Mesodermal cell (in vitro differentiated cells): ENCODE measurements at regions not wholly inside any gene's neighbourhood (a gene's known extent, or its start where the extent isn't known, plus 50 kb on each side); places are given as distances from the start of the nearest gene placed in this dataset.
"Not testable (repeated sequence)": the region's sequence is repeated elsewhere in the genome, so short reads cannot be mapped to it uniquely, and the experiment has no call there.

Experiments used
- H3K27ac ChIP-seq: 2 replicates; pipeline ENCODE4 v1.7.0; 2013; ENCODE audit warnings: mild to moderate bottlenecking, low read depth, low read length, moderate library complexity; ENCODE audit not compliant: severe bottlenecking
- H3K36me3 ChIP-seq: 2 replicates; pipeline ENCODE4 v1.7.1; 2013; ENCODE audit warnings: mild to moderate bottlenecking, low read length, moderate library complexity; ENCODE audit not compliant: control insufficient read depth, insufficient read depth
- H3K4me1 ChIP-seq: one replicate; pipeline ENCODE4 v1.7.1; 2013; ENCODE audit warnings: mild to moderate bottlenecking, low read length; ENCODE audit not compliant: insufficient read depth, control insufficient read depth, poor library complexity, severe bottlenecking
- H3K4me3 ChIP-seq: 2 replicates; pipeline ENCODE4 v1.7.0; 2013; ENCODE audit warnings: low read length, control low read depth, mild to moderate bottlenecking; ENCODE audit not compliant: insufficient read depth, poor library complexity, severe bottlenecking; ENCODE audit errors: extremely low read depth
- H3K9me3 ChIP-seq: 2 replicates; pipeline ENCODE4 v1.7.1; 2013; ENCODE audit warnings: mild to moderate bottlenecking, low read length, moderate library complexity; ENCODE audit not compliant: control insufficient read depth
- WGBS, 2 experiments: methylation state at CpG; one replicate each; pipeline ENCODE4 v1.1.5; 2013; ENCODE audit warnings: missing lambda C conversion rate in 2 of 2; ENCODE audit not compliant: insufficient coverage in 2 of 2; 5-methylcytosine and 5-hydroxymethylcytosine counted together

DNA sequence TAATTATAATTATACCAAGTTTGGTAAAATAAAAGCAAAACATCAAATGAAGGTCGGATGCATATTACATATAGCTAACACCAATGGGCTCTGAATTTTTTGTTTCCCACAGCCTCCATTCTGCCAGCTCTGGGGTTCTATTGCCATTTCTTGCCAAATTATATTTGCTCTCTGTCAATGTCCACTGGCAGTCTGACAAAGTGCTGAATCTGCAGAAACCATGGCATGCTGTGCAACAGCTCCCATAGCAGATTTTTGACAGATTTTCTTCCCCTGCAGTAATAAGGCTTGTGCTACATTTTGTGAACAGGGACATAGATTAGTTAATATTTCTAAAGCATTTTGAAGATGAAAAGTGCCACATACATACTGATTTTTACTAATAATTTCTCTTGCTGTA is 1102.1 kb downstream of the DIAPH3 start:
- Histone ChIP-seq H3K36me3 (no peaks in the 10 kb centered on the region), H3K27ac (no peak overlapping the region), H3K9me3 (no peaks in the 10 kb centered on the region), H3K4me3 (no peak overlapping the region), H3K4me1 (no peaks in the 10 kb centered on the region)
- 83% methylated on average over 1 of the region's 1 CpG; no CpG with 5 or more reads in 1 of the 2 experiments for WGBS, 2 experiments

DNA sequence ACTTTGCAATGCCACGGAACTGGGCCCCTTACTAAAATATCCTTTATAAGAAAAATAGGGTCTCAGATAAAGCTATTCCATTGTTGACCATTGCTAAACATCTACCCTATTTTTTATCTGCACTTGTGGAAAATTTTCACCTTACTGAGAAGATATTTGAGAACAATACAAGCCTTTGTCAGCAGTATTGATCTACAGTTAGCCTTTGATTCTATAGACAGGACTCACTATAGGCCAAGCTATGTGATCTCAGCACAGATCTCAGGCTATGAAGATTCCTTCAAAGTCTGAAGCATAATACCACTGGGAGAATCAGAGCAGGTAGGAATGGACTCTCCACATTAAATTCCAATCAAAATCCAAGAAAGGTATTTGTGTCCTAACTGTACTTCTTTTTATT is 1099.7 kb downstream of the DIAPH3 start:
- no peaks in the 10 kb centered on the region for H3K4me1 ChIP-seq
- no CpG with 5 or more reads among the region's 1 CpG for WGBS, 2 experiments
- no peak overlapping the region for H3K4me3 ChIP-seq
- no peak overlapping the region for H3K27ac ChIP-seq
- no peaks in the 10 kb centered on the region for H3K9me3 ChIP-seq
- H3K36me3 ChIP-seq = no peaks in the 10 kb centered on the region

DNA sequence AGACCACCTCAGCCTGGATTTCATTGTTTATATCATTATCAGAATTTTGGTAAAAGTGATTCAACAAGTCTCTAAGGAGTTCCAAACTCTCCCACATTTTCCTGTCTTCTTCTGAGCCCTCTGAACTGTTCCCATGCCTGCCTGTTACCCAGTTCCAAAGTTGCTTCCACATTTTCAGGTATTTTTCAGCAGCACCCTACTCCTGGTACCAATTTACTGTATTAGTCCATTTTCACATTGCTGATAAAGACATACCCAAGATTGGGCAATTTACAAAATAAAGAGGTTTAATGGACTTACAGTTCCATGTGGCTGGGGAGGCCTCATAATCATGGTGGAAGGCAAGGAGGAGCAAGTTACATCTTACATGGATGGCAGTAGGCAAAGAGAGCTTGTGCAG is 1087.3 kb downstream of the DIAPH3 start:
- H3K9me3 ChIP-seq = peaks cover 29% of the 10 kb centered on the region
- not testable (repeated sequence) for H3K27ac ChIP-seq, H3K36me3 ChIP-seq, H3K4me1 ChIP-seq, H3K4me3 ChIP-seq

DNA sequence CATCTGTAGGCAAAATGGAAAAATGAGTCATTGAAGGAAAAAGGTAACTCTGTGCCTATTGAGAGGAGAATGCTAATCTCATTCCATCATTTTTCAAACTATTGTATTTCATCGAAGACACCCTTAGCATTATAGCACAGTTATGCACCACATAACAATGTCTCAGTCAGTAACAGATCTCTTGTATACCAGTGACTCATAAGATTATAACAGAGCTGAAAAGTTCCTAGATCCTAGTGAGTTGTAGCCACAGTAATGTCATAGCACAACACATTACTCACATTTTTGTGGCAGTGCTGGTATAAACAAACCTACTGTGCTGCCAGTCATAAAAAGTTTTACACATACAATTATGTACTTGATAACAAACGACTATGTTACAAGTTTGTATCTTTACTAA is 1077.6 kb downstream of the DIAPH3 start:
- Histone ChIP-seq H3K4me3 (no peak overlapping the region), H3K36me3 (no peaks in the 10 kb centered on the region), H3K27ac (peak overlapping the region; percentile 65), H3K9me3 (peaks cover 3% of the 10 kb centered on the region), H3K4me1 (peaks cover 3% of the 10 kb centered on the region)
- 86% methylated on average over 1 of the region's 2 CpGs; no CpG with 5 or more reads in 1 of the 2 experiments for WGBS, 2 experiments

DNA sequence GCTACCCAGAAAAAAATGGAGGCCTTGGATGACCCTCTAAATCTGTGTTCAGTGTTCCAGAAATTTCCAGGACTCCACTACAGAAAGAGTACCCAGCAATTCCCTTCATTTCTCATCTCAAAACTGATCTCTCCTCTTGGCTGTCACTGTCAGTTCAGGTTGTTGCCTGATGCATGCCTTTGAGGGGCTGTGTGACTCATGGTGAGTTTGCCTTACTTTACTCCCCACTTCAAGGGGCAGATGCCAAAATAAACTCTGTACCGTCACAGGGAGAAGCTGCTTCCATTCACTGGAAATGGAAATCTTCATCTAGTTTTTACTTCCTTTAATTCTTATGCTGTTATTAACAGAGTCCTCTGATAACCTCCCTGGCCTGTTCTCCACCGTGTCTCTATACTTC is 1075.0 kb downstream of the DIAPH3 start:
- Histone ChIP-seq H3K36me3 (no peaks in the 10 kb centered on the region), H3K27ac (no peak overlapping the region), H3K9me3 (peaks cover 3% of the 10 kb centered on the region), H3K4me3 (no peak overlapping the region), H3K4me1 (peaks cover 3% of the 10 kb centered on the region)
- 56 to 92% methylated on average over 1 to 2 of the region's 2 CpGs for WGBS, 2 experiments

DNA sequence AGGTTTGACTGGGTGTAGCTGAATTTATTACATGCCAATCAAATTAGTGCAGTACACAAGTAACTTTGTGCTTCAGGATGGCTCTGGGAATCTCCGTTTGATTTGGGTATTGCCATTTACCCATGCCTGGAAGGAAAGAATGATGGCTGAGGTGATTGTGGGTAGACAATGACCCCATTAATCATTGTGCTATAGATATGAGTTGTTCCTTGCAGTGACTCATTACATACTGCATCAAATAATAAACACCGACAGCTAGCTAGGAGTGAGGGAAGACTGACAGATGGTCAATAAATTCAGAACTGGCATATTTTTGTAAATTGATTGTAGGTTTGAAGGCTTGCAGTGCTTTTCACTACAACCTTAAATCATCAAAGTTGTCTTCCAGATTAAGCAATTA is 1069.5 kb downstream of the DIAPH3 start:
- Histone ChIP-seq H3K9me3 (no peaks in the 10 kb centered on the region), H3K4me1 (no peaks in the 10 kb centered on the region), H3K4me3 (no peak overlapping the region), H3K27ac (no peak overlapping the region), H3K36me3 (no peaks in the 10 kb centered on the region)
- WGBS, 2 experiments = no CpG with 5 or more reads among the region's 2 CpGs

DNA sequence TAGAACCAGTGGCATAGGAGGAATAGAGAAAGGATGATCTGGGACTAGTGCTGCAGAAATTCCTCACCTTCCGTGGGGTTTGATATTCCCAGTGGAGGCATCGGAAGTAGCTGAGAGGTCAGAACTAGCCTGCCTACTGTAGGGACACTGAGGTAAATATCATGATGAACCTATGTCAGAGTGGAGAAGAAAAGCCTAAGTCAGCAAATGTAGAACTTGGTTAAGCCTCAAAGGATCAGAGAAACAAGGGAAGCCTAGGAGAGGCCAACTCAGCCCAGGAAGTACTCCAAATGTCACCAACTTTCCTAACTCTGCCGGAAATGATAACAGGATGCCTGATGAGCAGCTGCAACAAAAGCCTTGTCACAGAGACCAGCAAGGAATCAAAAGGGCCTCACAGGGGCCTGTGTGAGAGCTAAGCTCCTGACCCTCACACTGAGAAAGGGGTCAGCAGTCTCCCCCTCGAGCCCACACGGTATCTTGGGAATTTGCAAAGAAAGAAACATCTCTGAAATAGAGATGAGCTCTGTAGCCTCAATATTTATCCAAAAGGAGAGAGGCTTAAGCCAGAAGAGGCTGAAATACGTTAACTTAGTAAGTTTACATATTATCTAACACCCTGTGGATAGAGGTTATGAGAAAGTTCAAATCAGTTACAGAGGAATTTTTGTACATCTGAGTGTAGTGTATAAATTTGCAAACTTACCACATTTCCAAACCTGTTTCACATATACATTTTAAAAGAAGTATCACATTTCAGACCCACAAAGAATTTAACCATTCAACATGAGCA is 1064.3 kb downstream of the DIAPH3 start:
- WGBS, 2 experiments = 89 to 95% methylated on average over 2 to 3 of the region's 6 CpGs
- H3K4me1 ChIP-seq = peaks cover 4% of the 10 kb centered on the region
- no peak overlapping the region for H3K4me3 ChIP-seq
- peak overlapping the region; percentile 79 for H3K27ac ChIP-seq
- H3K36me3 ChIP-seq = no peaks in the 10 kb centered on the region
- H3K9me3 ChIP-seq = no peaks in the 10 kb centered on the region

DNA sequence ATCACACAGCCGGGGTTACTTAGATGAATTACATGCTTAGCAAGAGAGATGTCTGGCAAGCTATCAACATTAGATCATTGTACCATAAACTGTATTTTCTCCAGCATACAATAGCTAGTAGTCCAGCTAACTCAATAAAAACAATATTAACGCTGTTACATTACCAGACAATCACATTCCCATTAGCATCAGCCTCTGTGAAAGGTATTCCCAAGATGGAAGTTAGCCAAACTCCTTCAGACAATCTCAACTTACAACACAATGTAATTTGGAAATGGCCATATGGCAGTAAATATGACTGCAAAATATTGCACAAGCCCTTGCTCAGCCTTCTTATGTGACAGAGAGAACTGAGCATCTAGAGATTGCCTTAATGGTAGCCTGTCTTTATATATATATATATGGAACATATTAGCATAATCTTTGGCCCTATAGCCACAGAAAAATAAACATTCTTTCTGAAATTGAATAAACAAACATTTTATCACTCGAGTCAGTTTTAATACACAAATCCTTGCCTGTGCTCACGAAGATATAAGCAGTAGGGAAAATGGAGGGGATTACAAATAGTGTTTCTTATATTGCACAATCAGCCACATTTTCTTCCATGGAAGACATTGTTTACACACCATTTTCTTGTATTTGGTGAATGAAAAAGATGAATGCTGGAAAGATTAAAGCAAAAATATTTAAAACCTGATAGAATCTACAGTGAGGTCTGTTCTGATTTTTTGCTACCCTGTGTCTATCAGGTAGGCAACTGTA is 1060.5 kb downstream of the DIAPH3 start:
- WGBS, 2 experiments = 71% methylated on average over 1 of the region's 4 CpGs; no CpG with 5 or more reads in 1 of the 2 experiments
- no peak overlapping the region for H3K27ac ChIP-seq
- H3K36me3 ChIP-seq = no peaks in the 10 kb centered on the region
- peaks cover 4% of the 10 kb centered on the region for H3K4me1 ChIP-seq
- no peak overlapping the region for H3K4me3 ChIP-seq
- no peaks in the 10 kb centered on the region for H3K9me3 ChIP-seq

DNA sequence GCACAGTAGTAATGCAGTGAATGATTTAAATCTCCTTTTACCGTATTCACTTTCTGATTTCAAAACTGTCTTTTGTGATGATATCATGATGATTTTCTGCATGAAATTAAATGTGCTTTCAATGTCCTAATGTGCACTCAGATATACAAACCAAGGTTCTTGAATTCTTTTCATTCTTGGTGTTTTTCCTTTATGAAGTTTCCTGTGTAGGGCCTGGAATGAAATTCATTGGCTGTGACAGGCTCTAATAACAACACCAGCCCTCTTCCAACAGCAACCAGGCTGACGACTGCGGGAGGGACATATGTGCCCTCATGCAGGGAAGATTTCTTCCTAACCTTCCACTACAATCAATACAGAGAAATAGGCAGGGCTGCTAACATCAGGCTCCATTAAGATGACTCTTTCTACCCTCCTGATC is 1052.0 kb downstream of the DIAPH3 start:
- no peaks in the 10 kb centered on the region for H3K36me3 ChIP-seq
- 40 to 50% methylated on average over 2 of the region's 3 CpGs for WGBS, 2 experiments
- H3K4me1 ChIP-seq = peaks cover 17% of the 10 kb centered on the region
- peak overlapping the region; percentile 92 for H3K27ac ChIP-seq
- H3K9me3 ChIP-seq = no peaks in the 10 kb centered on the region
- no peak overlapping the region for H3K4me3 ChIP-seq

DNA sequence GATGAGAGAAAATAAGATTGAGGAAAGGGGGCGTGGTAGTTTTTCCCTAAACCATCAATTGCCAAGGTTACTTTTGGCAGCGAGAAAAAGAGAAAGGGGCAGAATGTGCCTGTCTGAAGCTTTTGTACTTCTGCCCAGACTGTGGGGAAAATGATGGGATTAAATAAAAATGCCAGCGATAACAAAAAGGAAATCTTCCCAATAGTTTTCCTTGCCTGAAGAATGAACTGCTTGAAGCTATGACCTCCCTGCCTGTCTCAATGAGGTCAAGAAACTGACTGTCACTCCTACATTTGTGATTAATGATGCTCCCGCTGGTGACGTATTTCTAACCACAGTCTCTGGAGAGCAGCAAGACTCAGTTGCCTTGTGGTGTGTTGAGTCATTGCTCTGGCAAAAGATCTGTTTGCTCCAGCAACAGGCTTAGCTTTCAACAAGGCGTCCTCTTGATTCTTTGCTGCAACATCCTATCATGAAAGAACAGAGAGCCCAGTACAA is 1051.5 kb downstream of the DIAPH3 start:
- H3K36me3 ChIP-seq = no peaks in the 10 kb centered on the region
- no peak overlapping the region for H3K4me3 ChIP-seq
- 54 to 83% methylated on average over 4 of the region's 6 CpGs for WGBS, 2 experiments
- no peaks in the 10 kb centered on the region for H3K9me3 ChIP-seq
- H3K27ac ChIP-seq = peak overlapping the region; percentile 92
- H3K4me1 ChIP-seq = peaks cover 17% of the 10 kb centered on the region

DNA sequence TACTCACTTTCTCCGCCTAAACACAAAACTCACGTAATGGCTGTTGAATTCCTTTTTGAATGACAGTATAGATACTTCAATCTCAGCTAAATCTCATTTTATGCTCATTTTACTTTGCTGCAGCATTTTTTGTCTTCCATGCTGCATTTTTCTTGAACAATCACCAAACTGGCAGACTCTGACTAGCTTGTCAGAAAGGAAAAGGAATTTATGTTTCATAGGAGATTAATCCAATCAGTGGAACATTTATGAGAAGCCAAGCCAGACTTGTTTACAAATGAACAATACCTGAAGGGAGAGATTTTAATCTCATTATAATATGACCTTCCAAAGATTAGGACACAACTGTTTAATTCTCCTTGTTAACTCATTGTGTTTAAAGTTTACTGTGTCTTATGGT is 1044.3 kb downstream of the DIAPH3 start:
- Histone ChIP-seq H3K9me3 (no peaks in the 10 kb centered on the region), H3K4me3 (no peak overlapping the region), H3K4me1 (no peaks in the 10 kb centered on the region), H3K27ac (no peak overlapping the region), H3K36me3 (no peaks in the 10 kb centered on the region)
- 100% methylated on average over 1 of the region's 2 CpGs; no CpG with 5 or more reads in 1 of the 2 experiments for WGBS, 2 experiments
